H1 (cell line): ENCODE measurements at regions not wholly inside any gene's neighbourhood (a gene's known extent, or its start where the extent isn't known, plus 50 kb on each side); places are given as distances from the start of the nearest gene placed in this dataset.

Source experiments
- CTCF ChIA-PET: fragments of 300-600 bp; sonication (Branson Sonifier 250); formaldehyde crosslinking; loops from one replicate; lab custom pipeline; 2021; ENCODE audit not compliant: partially characterized antibody; lab: Charles Lee
- POLR2A ChIA-PET: fragments of 300-600 bp; sonication (Branson Sonifier 250); formaldehyde crosslinking; loops from one replicate; lab custom pipeline; 2021; ENCODE audit warnings: inconsistent platforms; ENCODE audit not compliant: partially characterized antibody; lab: Charles Lee
- DNase-seq, 2 experiments: peaks; one replicate each; pipeline versions ENCODE4 v3.0.0 to v3.0.0-alpha.2; 2010 to 2022; ENCODE audit warnings: low spot score in 2 of 2, low read depth in 1 of 2, mixed read lengths in 1 of 2
- FAIRE-seq: peaks from 2 replicates; lab custom pipeline; 2011; peaks lifted over from hg19 to GRCh38; lab: Jason Lieb, UNC
- H2AFZ ChIP-seq: 2 replicates; pipeline ENCODE4 v1.8.1; 2012; ENCODE audit warnings: low read length, inconsistent platforms
- H2AK5ac ChIP-seq: 2 replicates; pipeline ENCODE4 v1.6.1; 2013; ENCODE audit warnings: low read depth, low read length
- H2BK120ac ChIP-seq: replicated peaks from 2 replicates; pipeline ENCODE3; 2013; ENCODE audit warnings: low read depth, low read length, inconsistent platforms
- H2BK12ac ChIP-seq: 2 replicates; pipeline ENCODE4 v1.6.1; 2013; ENCODE audit warnings: low read depth, low read length
- H2BK15ac ChIP-seq: 2 replicates; pipeline ENCODE4 v1.6.1; 2013; ENCODE audit warnings: low read length
- H2BK20ac ChIP-seq: 2 replicates; pipeline ENCODE4 v1.6.1; 2013; ENCODE audit warnings: low read length
- H2BK5ac ChIP-seq: 2 replicates; pipeline ENCODE4 v1.6.1; 2013; ENCODE audit warnings: low read depth, low read length
- H3K14ac ChIP-seq: 2 replicates; pipeline ENCODE4 v1.6.1; 2013; ENCODE audit warnings: inconsistent platforms; ENCODE audit not compliant: insufficient read length
- H3K18ac ChIP-seq: 2 replicates; pipeline ENCODE4 v1.6.1; 2013; ENCODE audit warnings: low read length; ENCODE audit errors: extremely low read depth
- H3K23ac ChIP-seq: 2 replicates; pipeline ENCODE4 v1.6.1; 2013; ENCODE audit warnings: inconsistent platforms; ENCODE audit not compliant: insufficient read length
- H3K23me2 ChIP-seq: 2 replicates; pipeline ENCODE4 v1.6.1; 2013; ENCODE audit warnings: low read depth, low read length
- H3K27ac ChIP-seq: 2 replicates; pipeline ENCODE4 v1.6.1; 2011; ENCODE audit warnings: low read depth, low read length, inconsistent platforms
- H3K27me3 ChIP-seq, 4 experiments: replicated peaks in 1 of 4; 1 replicate in 1 of 4; 2 replicates in 3 of 4; pipeline versions ENCODE4 v1.6.1 to v1.8.1; 2011 to 2013; ENCODE audit warnings: low read length in 3 of 4, mild to moderate bottlenecking in 3 of 4, inconsistent platforms in 2 of 4, mixed read lengths in 2 of 4, moderate library complexity in 1 of 4; ENCODE audit not compliant: control insufficient read depth in 3 of 4, insufficient read depth in 3 of 4; ENCODE audit errors: extremely low read depth in 1 of 4
- H3K36me3 ChIP-seq, 4 experiments: 2 replicates each; pipeline versions ENCODE4 v1.6.1 to v1.8.1; 2011 to 2013; ENCODE audit warnings: mild to moderate bottlenecking in 4 of 4, low read length in 3 of 4, moderate library complexity in 2 of 4, control low read depth in 1 of 4, inconsistent platforms in 1 of 4; ENCODE audit not compliant: insufficient read depth in 4 of 4, control insufficient read depth in 2 of 4
- H3K4ac ChIP-seq: replicated peaks from 2 replicates; pipeline ENCODE3; 2013; ENCODE audit warnings: low read length, low read depth, mixed read lengths, inconsistent platforms; ENCODE audit not compliant: insufficient read length
- H3K4me1 ChIP-seq, 4 experiments: replicated peaks in 1 of 4; 1 replicate in 1 of 4; 2 replicates in 3 of 4; pipeline versions ENCODE4 v1.6.1 to v1.8.1; 2011 to 2013; ENCODE audit warnings: low read length in 3 of 4, inconsistent platforms in 2 of 4, mixed read lengths in 1 of 4; ENCODE audit not compliant: insufficient read depth in 4 of 4, control insufficient read depth in 3 of 4
- H3K4me2 ChIP-seq, 2 experiments: 2 replicates each; pipeline versions ENCODE4 v1.6.1 to v1.8.1; 2011 to 2013; ENCODE audit warnings: low read depth in 2 of 2, low read length in 2 of 2, control low read depth in 1 of 2, inconsistent platforms in 1 of 2, mild to moderate bottlenecking in 1 of 2; ENCODE audit not compliant: insufficient read depth in 1 of 2
- H3K4me3 ChIP-seq, 4 experiments: fragments of 200-600, 300-600 bp in 1 of 4; sonication (generic), shearing (Covaris generic), sonication (Bioruptor Twin) in 1 of 4; 2 replicates each; pipeline versions ENCODE4 v1.5.1 to v1.8.1; 2011 to 2016; ENCODE audit warnings: low read length in 4 of 4, low read depth in 3 of 4, control low read depth in 2 of 4, inconsistent platforms in 2 of 4, mild to moderate bottlenecking in 2 of 4, mixed read lengths in 1 of 4, moderate library complexity in 1 of 4; ENCODE audit not compliant: insufficient read depth in 2 of 4; ENCODE audit errors: extremely low read depth in 1 of 4
- H3K56ac ChIP-seq: replicated peaks from 2 replicates; pipeline ENCODE3; 2013; ENCODE audit warnings: low read depth, mild to moderate bottlenecking, mixed read lengths, low read length, inconsistent platforms; ENCODE audit not compliant: insufficient read length
- H3K79me1 ChIP-seq: 2 replicates; pipeline ENCODE4 v1.6.1; 2013; ENCODE audit warnings: low read depth, low read length, control low read depth
- H3K79me2 ChIP-seq, 2 experiments: 2 replicates each; pipeline versions ENCODE4 v1.6.1 to v1.8.1; 2012 to 2013; ENCODE audit warnings: low read length in 2 of 2, mild to moderate bottlenecking in 2 of 2, inconsistent platforms in 1 of 2; ENCODE audit not compliant: insufficient read depth in 2 of 2, control insufficient read depth in 1 of 2
- H3K9ac ChIP-seq, 4 experiments: replicated peaks in 1 of 4; 1 replicate in 1 of 4; 2 replicates in 3 of 4; pipeline versions ENCODE4 v1.6.1 to v1.8.1; 2011 to 2013; ENCODE audit warnings: low read depth in 3 of 4, low read length in 3 of 4, control low read depth in 2 of 4, mild to moderate bottlenecking in 2 of 4, moderate library complexity in 2 of 4, inconsistent platforms in 1 of 4; ENCODE audit errors: extremely low read depth in 1 of 4
- H3K9me3 ChIP-seq, 2 experiments: 2 replicates each; pipeline versions ENCODE4 v1.6.1 to v1.8.1; 2012 to 2013; ENCODE audit warnings: mild to moderate bottlenecking in 2 of 2, moderate library complexity in 2 of 2, control low read depth in 1 of 2, inconsistent platforms in 1 of 2, low read depth in 1 of 2, low read length in 1 of 2, mixed read lengths in 1 of 2; ENCODE audit not compliant: insufficient read depth in 2 of 2
- H4K20me1 ChIP-seq, 2 experiments: replicated peaks in 1 of 2; 2 replicates each; pipeline versions ENCODE3 to v1.8.1; 2011 to 2013; ENCODE audit warnings: inconsistent platforms in 2 of 2, low read length in 2 of 2, mild to moderate bottlenecking in 1 of 2; ENCODE audit not compliant: insufficient read depth in 2 of 2, control insufficient read depth in 1 of 2
- H4K5ac ChIP-seq: 2 replicates; pipeline ENCODE4 v1.6.1; 2013; ENCODE audit warnings: low read length, low read depth, mixed read lengths, inconsistent platforms; ENCODE audit not compliant: insufficient read length
- H4K8ac ChIP-seq: 2 replicates; pipeline ENCODE4 v1.8.0; 2013; ENCODE audit warnings: mild to moderate bottlenecking, moderate library complexity, low read length, inconsistent platforms; ENCODE audit not compliant: insufficient read depth; ENCODE audit errors: extremely low read depth
- H4K91ac ChIP-seq: replicated peaks from 2 replicates; pipeline ENCODE3; 2013; ENCODE audit warnings: low read length, mixed read lengths, inconsistent platforms; ENCODE audit not compliant: insufficient read length
- BCL11A ChIP-seq, 2 experiments: IDR thresholded peaks; one replicate each; pipeline ENCODE4 v1.6.1; 2011; ENCODE audit warnings: low read depth in 2 of 2, low read length in 2 of 2, mild to moderate bottlenecking in 2 of 2
- CHD2 ChIP-seq: IDR thresholded peaks from 2 replicates; pipeline ENCODE4 v1.6.1; 2012; ENCODE audit warnings: low read length, improper control_type of control experiment
- CTBP2 ChIP-seq: IDR thresholded peaks from 2 replicates; pipeline ENCODE4 v1.7.0; 2011; ENCODE audit warnings: borderline replicate concordance, mild to moderate bottlenecking, moderate library complexity, mixed read lengths, low read length; ENCODE audit not compliant: insufficient read depth, insufficient read length
- E2F6 ChIP-seq: IDR thresholded peaks from 2 replicates; pipeline ENCODE4 v1.6.1; 2012; ENCODE audit warnings: inconsistent platforms
- EGR1 ChIP-seq: IDR thresholded peaks from 2 replicates; pipeline ENCODE4 v1.6.1; 2011; ENCODE audit warnings: low read depth, low read length, borderline replicate concordance
- HDAC2 ChIP-seq, 2 experiments: fragments of 300-600 bp in 1 of 2; sonication (generic) in 1 of 2; IDR thresholded peaks; 2 replicates each; pipeline ENCODE4 v1.6.1; 2011 to 2012; ENCODE audit warnings: low read depth in 2 of 2, low read length in 2 of 2, mild to moderate bottlenecking in 2 of 2, moderate library complexity in 2 of 2, borderline replicate concordance in 1 of 2, inconsistent platforms in 1 of 2
- JUN ChIP-seq: IDR thresholded peaks from 2 replicates; pipeline ENCODE4 v1.6.1; 2011; ENCODE audit warnings: low read depth, mild to moderate bottlenecking, improper control_type of control experiment, low read length
- KDM5A ChIP-seq: fragments of 200-600 bp; IDR thresholded peaks from 2 replicates; pipeline ENCODE4 v1.7.1; 2012; ENCODE audit warnings: mild to moderate bottlenecking, low read length, inconsistent platforms, mixed read lengths
- MAFK ChIP-seq: IDR thresholded peaks from 2 replicates; pipeline ENCODE4 v1.6.1; 2012; ENCODE audit warnings: low read depth, mild to moderate bottlenecking, improper control_type of control experiment, low read length
- MAX ChIP-seq: IDR thresholded peaks from 2 replicates; pipeline ENCODE4 v1.6.1; 2012; ENCODE audit warnings: inconsistent platforms
- NANOG ChIP-seq: IDR thresholded peaks from 2 replicates; pipeline ENCODE4 v1.6.1; 2011; ENCODE audit warnings: low read length, low read depth, mild to moderate bottlenecking, inconsistent platforms; ENCODE audit not compliant: insufficient read depth, poor library complexity, severe bottlenecking
- NRF1 ChIP-seq: IDR thresholded peaks from 2 replicates; pipeline ENCODE4 v1.6.1; 2011; ENCODE audit warnings: mild to moderate bottlenecking, low read depth, low read length, improper control_type of control experiment
- RBBP5 ChIP-seq: IDR thresholded peaks from 2 replicates; pipeline ENCODE4 v1.7.1; 2012; ENCODE audit warnings: low read depth, mild to moderate bottlenecking, inconsistent platforms, low read length, moderate library complexity, borderline replicate concordance
- TEAD4 ChIP-seq: IDR thresholded peaks from 2 replicates; pipeline ENCODE4 v1.6.1; 2012; ENCODE audit warnings: low read depth, low read length, inconsistent platforms, mixed read lengths
- WGBS, 2 experiments: shearing (Covaris generic) in 1 of 2; methylation state at CpG; one replicate each; pipeline versions ENCODE4 v1.1.6 to v1.1.7; 2013 to 2015; ENCODE audit warnings: low lambda C conversion rate in 2 of 2, mixed read lengths in 2 of 2, inconsistent platforms in 1 of 2, low coverage in 1 of 2, missing lambda C conversion rate in 1 of 2; ENCODE audit not compliant: insufficient replicate concordance in 2 of 2, insufficient coverage in 1 of 2, insufficient read length in 1 of 2; ENCODE audit errors: extremely low coverage in 1 of 2, missing lambda C conversion rate in 1 of 2; 5-methylcytosine and 5-hydroxymethylcytosine counted together

DNA sequence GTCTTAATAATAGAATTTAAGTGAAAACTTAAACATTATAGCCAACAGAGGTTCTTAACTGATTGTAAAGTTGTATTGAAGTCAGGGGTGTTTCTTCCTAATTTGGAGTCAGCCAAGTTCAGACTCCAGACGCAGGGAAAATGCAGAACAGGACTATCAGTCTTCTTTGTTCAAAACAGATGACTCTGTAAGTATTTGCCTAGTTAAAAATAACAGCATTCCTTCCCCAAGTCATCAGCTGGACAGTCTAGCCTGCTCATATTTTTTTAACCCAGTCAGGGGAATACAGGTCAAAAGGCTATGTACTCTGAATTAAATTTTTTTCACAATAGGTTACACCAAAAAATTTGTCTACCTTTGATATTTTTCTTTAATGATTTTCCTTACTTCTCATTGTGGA lies 73.8 kb upstream of the DCLK2 start:
- no peak overlapping the region for H4K91ac ChIP-seq
- H2BK15ac ChIP-seq: no peak overlapping the region
- H2BK120ac ChIP-seq: no peak overlapping the region
- H3K23ac ChIP-seq: no peak overlapping the region
- H2BK12ac ChIP-seq: no peak overlapping the region
- FAIRE-seq (no peak), DNase-seq (no peak)
- H3K14ac ChIP-seq: no peak overlapping the region
- H3K23me2 ChIP-seq: no peaks in the 10 kb centered on the region
- no peak overlapping the region for H3K4ac ChIP-seq
- H4K20me1 ChIP-seq: no peaks in the 10 kb centered on the region
- H2AFZ ChIP-seq: no peak overlapping the region
- no peaks in the 10 kb centered on the region for H3K27me3 ChIP-seq
- H3K9me3 ChIP-seq: no peaks in the 10 kb centered on the region
- no peaks in the 10 kb centered on the region for H3K79me1 ChIP-seq
- peaks cover 0 to 2% (median 0%) of the 10 kb centered on the region in 4 experiments; a peak in 1 of 7 replicates for H3K4me1 ChIP-seq
- no peak overlapping the region for H3K4me3 ChIP-seq
- no peak overlapping the region for H3K56ac ChIP-seq
- H4K5ac ChIP-seq: no peak overlapping the region
- H3K4me2 ChIP-seq: no peak overlapping the region
- no peak overlapping the region for H2AK5ac ChIP-seq
- no peaks in the 10 kb centered on the region for H3K36me3 ChIP-seq
- no peak overlapping the region for H2BK20ac ChIP-seq
- CTCF ChIA-PET: interaction anchor here (1.0 to 2.1 kb wide), 4 partner anchors 23 to 239 kb away, joined by 3 to 7 read pairs (median 4); no protein-coding TSS in a partner anchor
- WGBS, 2 experiments: 72% methylated on average over 1 of the region's 1 CpG; no CpG with 5 or more reads in 1 of the 2 experiments
- H2BK5ac ChIP-seq: no peak overlapping the region
- no peak overlapping the region for H3K27ac ChIP-seq
- no peak overlapping the region for H3K18ac ChIP-seq
- no peaks in the 10 kb centered on the region for H3K79me2 ChIP-seq
- POLR2A ChIA-PET: no interaction called here
- no peak overlapping the region for H3K9ac ChIP-seq
- H4K8ac ChIP-seq: no peak overlapping the region
- no peak for TF ChIP-seq HDAC2 (IDR thresholded peaks at IDR 0.05; ENCODE audit: borderline replicate concordance in 1 of 2, low read depth in 2 of 2, low read length in 2 of 2)
- TF ChIP-seq BCL11A (IDR thresholded peaks at IDR 0.05; ENCODE audit: low read depth in 2 of 2, low read length in 2 of 2): no peak
- TF ChIP-seq NANOG: no peak
- no peak for TF ChIP-seq MAX
- no peak for TF ChIP-seq NRF1
- TF ChIP-seq RBBP5: no peak
- no peak for TF ChIP-seq JUN
- TF ChIP-seq E2F6: no peak
- no peak for TF ChIP-seq MAFK
- TF ChIP-seq CHD2: no peak
- TF ChIP-seq EGR1: no peak
- no peak for TF ChIP-seq CTBP2
- TF ChIP-seq KDM5A: no peak
- TF ChIP-seq TEAD4: no peak
